Smooth muscle cell (in vitro differentiated cells): ENCODE measurements at regions not wholly inside any gene's neighbourhood (a gene's known extent, or its start where the extent isn't known, plus 50 kb on each side); places are given as distances from the start of the nearest gene placed in this dataset.

Source experiments
- DNase-seq: peaks from one replicate; lab custom pipeline; 2025; ENCODE audit not compliant: unreplicated experiment; lab: John Stamatoyannopoulos, UW
- H2AFZ ChIP-seq: fragments of 200-600 bp; sonication (generic); 2 replicates; pipeline ENCODE4 v1.6.0; 2016; ENCODE audit warnings: antibody characterized with exemption, low read depth, mild to moderate bottlenecking
- H3F3A ChIP-seq: fragments of 200-600 bp; sonication (generic); 2 replicates; pipeline ENCODE4 v1.6.0; 2017; ENCODE audit warnings: antibody characterized with exemption, low read depth
- H3K27ac ChIP-seq: fragments of 200-600 bp; sonication (generic); 2 replicates; pipeline ENCODE4 v1.5.1; 2016; ENCODE audit warnings: low read depth, mild to moderate bottlenecking
- H3K27me3 ChIP-seq: fragments of 200-600 bp; sonication (generic); 2 replicates; pipeline ENCODE4 v1.6.1; 2016; ENCODE audit warnings: low read depth, mild to moderate bottlenecking
- H3K36me3 ChIP-seq: fragments of 200-600 bp; sonication (generic); 2 replicates; pipeline ENCODE4 v1.5.1; 2016; ENCODE audit warnings: low read depth
- H3K4me1 ChIP-seq: fragments of 200-600 bp; sonication (generic); 2 replicates; pipeline ENCODE4 v1.5.1; 2016; ENCODE audit warnings: low read depth
- H3K4me2 ChIP-seq: fragments of 200-600 bp; sonication (generic); 2 replicates; pipeline ENCODE4 v1.6.0; 2016; ENCODE audit warnings: mild to moderate bottlenecking
- H3K4me3 ChIP-seq: fragments of 200-600 bp; sonication (generic); 2 replicates; pipeline ENCODE4 v1.5.1; 2016; ENCODE audit warnings: mild to moderate bottlenecking
- H3K79me2 ChIP-seq: fragments of 200-600 bp; sonication (generic); 2 replicates; pipeline ENCODE4 v1.6.0; 2016; ENCODE audit warnings: low read depth, mild to moderate bottlenecking
- H3K9ac ChIP-seq: fragments of 200-600 bp; sonication (generic); 2 replicates; pipeline ENCODE4 v1.6.0; 2016; ENCODE audit warnings: low read depth
- H3K9me3 ChIP-seq: fragments of 200-600 bp; sonication (generic); replicated peaks from 2 replicates; pipeline ENCODE4 v1.5.1; 2016; ENCODE audit warnings: low read depth
- H4K20me1 ChIP-seq: fragments of 200-600 bp; sonication (generic); 2 replicates; pipeline ENCODE4 v1.6.0; 2016; ENCODE audit warnings: low read depth
- CTCF ChIP-seq: fragments of 200-600 bp; sonication (generic); IDR thresholded peaks from 2 replicates; pipeline ENCODE4 v1.5.1; 2017; ENCODE audit warnings: borderline replicate concordance, mild to moderate bottlenecking, antibody characterized with exemption; ENCODE audit not compliant: insufficient read depth, poor library complexity, severe bottlenecking
- WGBS: methylation state at CpG from one replicate; pipeline ENCODE4 v1.1.7; 2016; ENCODE audit warnings: low lambda C conversion rate; 5-methylcytosine and 5-hydroxymethylcytosine counted together

- Histone ChIP-seq H3F3A (no peaks in the 10 kb centered on the region), H3K27ac (no peak overlapping the region), H4K20me1 (no peaks in the 10 kb centered on the region), H3K4me3 (no peak overlapping the region), H2AFZ (no peak overlapping the region), H3K4me1 (no peaks in the 10 kb centered on the region), H3K9me3 (no peaks in the 10 kb centered on the region), H3K79me2 (no peaks in the 10 kb centered on the region), H3K9ac (no peak overlapping the region), H3K4me2 (no peak overlapping the region), H3K27me3 (no peaks in the 10 kb centered on the region), H3K36me3 (no peaks in the 10 kb centered on the region)
- WGBS = 85% methylated on average over 3 of the region's 3 CpGs
- TF ChIP-seq CTCF = no peak
- DNase-seq = no peak
Observed at GRCh38 chr1:115218699-115219098, 119.3 kb downstream of the NGF start.

GRCh38 chr1:115218034-115218405 lies 120.0 kb downstream of the NGF start:
- no peaks in the 10 kb centered on the region for H3F3A ChIP-seq
- H3K36me3 ChIP-seq = no peaks in the 10 kb centered on the region
- no peak for DNase-seq
- no peaks in the 10 kb centered on the region for H4K20me1 ChIP-seq
- 88% methylated on average over 6 of the region's 6 CpGs for WGBS
- no peak overlapping the region for H3K4me2 ChIP-seq
- no peaks in the 10 kb centered on the region for H3K27me3 ChIP-seq
- no peak overlapping the region for H2AFZ ChIP-seq
- H3K4me1 ChIP-seq = no peaks in the 10 kb centered on the region
- no peak overlapping the region for H3K4me3 ChIP-seq
- TF ChIP-seq CTCF = no peak
- H3K9me3 ChIP-seq = no peaks in the 10 kb centered on the region
- H3K79me2 ChIP-seq = no peaks in the 10 kb centered on the region
- no peak overlapping the region for H3K9ac ChIP-seq
- no peak overlapping the region for H3K27ac ChIP-seq

GRCh38 chr1:115217150-115218033 lies 120.7 kb downstream of the NGF start:
- Histone ChIP-seq H3K9me3 (no peaks in the 10 kb centered on the region), H3K4me1 (no peaks in the 10 kb centered on the region), H3K36me3 (no peaks in the 10 kb centered on the region), H3K27me3 (no peaks in the 10 kb centered on the region), H3K27ac (no peak overlapping the region), H2AFZ (no peak overlapping the region), H3K9ac (no peak overlapping the region), H4K20me1 (no peaks in the 10 kb centered on the region), H3K79me2 (no peaks in the 10 kb centered on the region), H3K4me2 (no peak overlapping the region), H3F3A (no peaks in the 10 kb centered on the region), H3K4me3 (no peak overlapping the region)
- 65% methylated on average over 11 of the region's 11 CpGs for WGBS
- no peak for TF ChIP-seq CTCF
- DNase-seq = no peak
